HepG2 (cell line): ENCODE measurements at regions not wholly inside any gene's neighbourhood (a gene's known extent, or its start where the extent isn't known, plus 50 kb on each side); places are given as distances from the start of the nearest gene placed in this dataset.

Experiments
- ATF4 ChIP-seq, 2 experiments: fragments of 450-650 bp in 1 of 2; sonication (generic) in 1 of 2; formaldehyde crosslinking; IDR thresholded peaks; 2 replicates each; pipeline versions ENCODE4 v1.5.0 to v1.8.0; 2020 to 2022; ENCODE audit warnings: mild to moderate bottlenecking in 1 of 2, missing genetic modification reagents in 1 of 2
- CENPBD1 ChIP-seq: sonication (generic); formaldehyde crosslinking; IDR thresholded peaks from 2 replicates; pipeline ENCODE4 v1.8.0; 2022; ENCODE audit warnings: missing genetic modification reagents, low read depth, mild to moderate bottlenecking, borderline replicate concordance
- EZH2 ChIP-seq: conservative IDR thresholded peaks from 2 replicates; pipeline ENCODE4 v1.6.1; 2012; ENCODE audit warnings: mild to moderate bottlenecking, low read depth, low read length, moderate library complexity
- RARA ChIP-seq: IDR thresholded peaks from 2 replicates; pipeline ENCODE4 v1.6.1; 2016; ENCODE audit warnings: missing genetic modification reagents, missing compliant biosample characterization
- ZNF263 ChIP-seq: sonication (generic); formaldehyde crosslinking; IDR thresholded peaks from 2 replicates; pipeline ENCODE4 v1.4.0; 2020; ENCODE audit warnings: missing genetic modification reagents
- ZNF543 ChIP-seq: sonication (generic); formaldehyde crosslinking; IDR thresholded peaks from 2 replicates; pipeline ENCODE4 v1.4.0; 2020; ENCODE audit warnings: mild to moderate bottlenecking, missing genetic modification reagents
- ZNF574 ChIP-seq: sonication (generic); formaldehyde crosslinking; IDR thresholded peaks from 2 replicates; pipeline ENCODE4 v1.4.0; 2020; ENCODE audit warnings: missing genetic modification reagents
- ZNF607 ChIP-seq: sonication (generic); formaldehyde crosslinking; IDR thresholded peaks from 2 replicates; pipeline ENCODE4 v1.5.1; 2020; ENCODE audit warnings: missing genetic modification reagents, mild to moderate bottlenecking, borderline replicate concordance

GRCh38 chr5:40410964-40411635 is 268.6 kb upstream of the PTGER4 start (continued):
- no peak for TF ChIP-seq ZNF574 (CRISPR knock-in tag)
- no peak for TF ChIP-seq EZH2
- TF ChIP-seq ZNF263 (CRISPR knock-in tag), result no peak
- TF ChIP-seq ZNF607 (CRISPR knock-in tag), result no peak
- no peak for TF ChIP-seq ZNF543
- TF ChIP-seq RARA (CRISPR knock-in tag), result no peak
- TF ChIP-seq CENPBD1 (CRISPR knock-in tag), result no peak
- no peak for TF ChIP-seq ATF4 (CRISPR knock-in tag; IDR thresholded peaks at IDR 0.05)
